Stimulated activated CD4-positive, alpha-beta T cell treated with anti-CD3 and anti-CD28 coated beads, Interleukin-15, amount 100 ng/mL, for 48 hours (primary cell): ENCODE measurements at regions not wholly inside any gene's neighbourhood (a gene's known extent, or its start where the extent isn't known, plus 50 kb on each side); places are given as distances from the start of the nearest gene placed in this dataset.
"Not testable (repeated sequence)": the region's sequence is repeated elsewhere in the genome, so short reads cannot be mapped to it uniquely, and the experiment has no call there.

ENCODE experiments used
- DNase-seq, 2 donors: peaks; one replicate each; pipeline ENCODE4 v3.0.0-alpha.2; 2020; ENCODE audit warnings: low read depth in 2 of 2

DNA sequence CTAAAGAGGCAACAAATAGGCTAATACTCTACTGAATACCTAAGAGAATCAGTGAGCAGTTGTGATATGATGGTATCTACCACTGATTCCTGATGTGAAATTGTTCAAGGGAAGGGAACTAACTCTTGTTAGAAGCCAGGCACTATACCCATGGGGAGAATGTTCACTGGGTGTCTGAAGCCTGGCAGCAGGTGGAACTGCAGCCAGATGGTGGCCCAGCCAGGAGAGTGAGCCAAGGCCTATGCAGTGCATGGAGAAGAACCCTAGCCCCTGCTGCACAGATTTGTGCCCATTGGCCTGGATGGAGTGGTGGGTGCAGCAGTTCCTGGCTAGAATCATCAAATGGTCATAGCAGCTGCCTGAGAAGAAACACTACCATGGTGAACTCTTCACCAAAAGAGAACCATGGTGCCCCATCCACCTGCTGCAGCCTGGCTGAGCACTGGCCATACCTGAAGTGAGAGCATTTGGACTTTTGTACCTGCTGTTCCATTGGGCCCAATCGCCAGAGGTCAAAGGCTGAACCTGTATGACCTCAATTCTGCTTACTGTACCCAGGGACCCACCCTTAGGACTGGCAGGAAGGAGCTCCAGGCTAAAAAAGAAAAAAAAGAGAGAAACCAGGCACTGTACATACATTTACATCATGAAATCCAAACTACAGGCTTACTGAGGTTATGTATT, 118.8 kb upstream of the IVNS1ABP start:
- no peak for DNase-seq

DNA sequence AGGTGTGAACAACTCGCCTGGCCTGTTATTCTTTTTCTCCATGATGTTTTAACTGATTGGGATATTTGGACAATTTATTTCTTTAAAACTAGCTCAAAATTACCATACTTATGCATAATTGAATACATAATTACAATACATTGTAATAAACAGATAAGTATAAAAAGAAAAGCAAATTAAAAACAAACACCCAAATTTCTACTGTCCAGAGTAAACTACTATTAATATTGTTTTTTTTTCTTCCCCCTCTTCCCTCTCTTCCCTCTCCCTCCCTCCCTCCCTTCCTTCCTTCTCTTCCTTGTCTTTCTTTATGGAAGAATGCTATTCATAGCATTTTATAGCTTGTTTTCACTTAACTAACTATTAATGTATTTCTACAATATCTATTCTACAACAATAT, 117.7 kb upstream of the IVNS1ABP start:
- DNase-seq = no peak

GRCh38 chr1:185433667-185434066, 116.6 kb upstream of the IVNS1ABP start:
- no peak for DNase-seq

DNA sequence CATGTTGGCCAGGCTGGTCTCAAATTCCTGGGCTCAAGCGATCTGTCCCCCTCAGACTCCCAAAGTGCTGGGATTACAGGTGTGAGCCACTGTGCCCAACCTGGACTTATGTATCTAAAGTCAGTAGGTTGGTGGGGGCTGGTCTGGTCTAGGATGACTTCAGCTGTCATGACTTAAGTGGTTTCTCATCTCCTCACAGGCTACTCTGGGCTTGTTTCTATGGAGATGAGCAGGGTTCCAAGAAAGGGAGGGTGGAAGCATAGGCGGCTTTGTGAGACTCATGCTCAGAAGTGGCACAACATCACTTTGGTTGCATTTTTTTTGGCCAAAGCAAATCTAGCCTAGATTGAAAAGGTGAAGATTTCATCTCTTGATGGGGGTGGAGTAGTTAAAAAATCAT, 115.9 kb upstream of the IVNS1ABP start:
- DNase-seq = no peak

- DNase-seq = no peak
These were observed 114.6 kb upstream of the IVNS1ABP start for GRCh38 chr1:185431612-185432011.

- not testable (repeated sequence) for DNase-seq
These were observed 112.6 kb upstream of the IVNS1ABP start for GRCh38 chr1:185429668-185430067.

DNA sequence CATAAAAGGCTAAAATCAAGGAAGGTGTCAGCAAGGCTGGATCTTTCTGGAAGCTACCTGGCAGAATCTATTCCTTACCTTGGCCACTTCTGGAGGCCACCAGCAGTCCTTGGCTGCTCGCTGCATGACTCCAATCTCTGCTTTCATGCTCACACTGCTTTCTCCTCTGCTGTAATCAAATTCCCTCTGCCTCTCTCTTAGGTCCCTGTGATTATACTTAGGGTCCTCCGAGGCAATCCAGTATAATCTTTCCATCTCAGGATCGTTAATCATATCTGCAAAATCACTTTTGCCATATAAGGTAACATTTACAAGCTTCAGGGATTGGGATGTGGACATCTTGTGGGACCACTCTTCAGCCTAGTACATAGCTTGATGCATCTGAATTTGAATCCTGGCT, 110.7 kb upstream of the IVNS1ABP start:
- DNase-seq = no peak

DNA sequence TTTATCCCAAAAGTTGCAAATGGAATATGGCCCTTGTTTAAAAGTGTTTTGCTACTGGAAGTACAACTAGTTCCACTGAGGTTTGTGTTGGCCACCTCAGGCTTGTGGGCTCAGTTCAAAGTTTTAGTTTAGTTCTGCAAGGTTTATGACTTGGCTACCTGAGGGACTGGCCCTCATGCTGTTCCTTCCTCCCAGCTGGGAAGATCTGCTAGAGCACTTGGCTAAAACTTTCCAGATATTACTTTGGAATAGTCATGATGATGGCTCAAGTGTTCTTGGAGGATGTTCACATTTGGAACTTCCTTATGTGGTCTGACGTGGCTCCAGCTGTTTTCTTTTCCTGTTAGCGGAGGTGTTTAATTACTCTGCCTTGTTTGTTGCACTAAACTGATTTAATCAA, 110.2 kb upstream of the IVNS1ABP start:
- no peak for DNase-seq

- no peak for DNase-seq
These were observed 109.8 kb upstream of the IVNS1ABP start for GRCh38 chr1:185426848-185427247.

DNA sequence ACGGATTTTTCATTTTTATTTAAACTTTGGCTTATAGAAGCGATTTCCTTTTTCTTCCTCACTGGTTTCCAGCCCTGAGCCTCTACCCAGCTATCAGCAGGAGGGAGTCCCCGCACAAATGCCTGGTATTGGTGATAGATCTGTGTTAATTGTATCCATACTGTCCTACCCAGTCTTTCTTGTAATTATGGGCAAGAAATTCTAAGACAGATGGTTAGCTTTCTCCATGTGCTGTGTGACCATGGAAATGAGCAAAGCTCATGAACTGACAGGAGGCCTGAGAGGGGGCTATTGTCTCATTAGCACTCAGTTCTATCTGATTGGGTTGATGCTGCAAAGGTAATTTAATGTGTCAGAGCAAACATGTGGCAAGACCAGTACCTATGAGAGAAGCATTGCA, 108.1 kb upstream of the IVNS1ABP start:
- DNase-seq = no peak

DNA sequence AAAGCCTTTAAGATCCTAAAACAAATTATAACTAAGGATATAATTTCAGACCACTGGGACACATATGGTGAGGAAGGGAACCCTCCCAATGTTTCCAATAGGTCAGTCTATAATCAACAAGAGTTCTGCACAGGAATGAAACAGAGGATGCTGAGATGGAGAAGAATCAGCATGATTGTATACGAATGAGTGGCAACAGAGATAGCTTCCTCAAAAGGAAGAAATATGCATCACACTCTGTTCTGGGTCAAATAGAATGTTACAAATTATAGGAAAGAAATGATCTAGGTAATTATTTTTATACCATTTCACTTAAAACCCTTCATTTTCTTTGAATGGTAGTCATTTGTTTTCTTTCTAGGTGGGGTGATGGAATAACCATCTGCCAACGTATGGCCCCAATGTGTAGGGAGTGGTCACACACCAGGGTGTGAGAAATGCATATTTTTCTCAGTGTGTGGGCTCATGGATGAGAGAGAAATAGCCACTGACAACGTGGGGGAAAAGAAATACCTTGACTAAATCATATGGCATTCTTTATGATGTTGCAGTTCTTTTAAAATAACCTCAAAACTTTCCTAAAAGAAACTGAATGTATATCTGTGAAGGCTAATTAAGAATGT, 104.6 kb upstream of the IVNS1ABP start:
- no peak for DNase-seq

DNA sequence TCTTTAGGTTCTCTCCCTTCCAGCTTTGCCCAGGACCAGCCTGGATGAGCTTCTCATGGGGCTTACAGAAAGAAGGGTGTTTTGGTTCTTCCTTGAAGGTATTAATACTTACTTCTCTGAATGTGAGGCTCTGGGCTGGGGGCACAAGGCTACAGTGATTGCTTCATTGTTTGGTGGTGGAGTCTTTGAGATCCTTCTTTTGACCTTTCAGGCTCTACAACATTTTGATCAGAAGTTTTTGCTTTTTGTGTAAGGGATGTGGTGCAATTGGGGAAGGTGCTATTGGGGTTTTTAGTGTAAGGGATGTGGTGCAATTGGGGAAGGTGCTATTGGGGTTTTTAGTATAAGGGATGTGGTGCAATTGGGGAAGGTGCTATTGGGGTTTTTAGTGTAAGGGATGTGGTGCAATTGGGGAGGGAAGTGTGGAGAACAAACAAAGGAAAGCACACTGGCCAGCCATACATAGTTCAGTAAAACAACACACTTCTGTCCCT, 103.6 kb upstream of the IVNS1ABP start:
- no peak for DNase-seq

- DNase-seq = no peak
These were observed 102.7 kb upstream of the IVNS1ABP start for GRCh38 chr1:185419718-185420117.

DNA sequence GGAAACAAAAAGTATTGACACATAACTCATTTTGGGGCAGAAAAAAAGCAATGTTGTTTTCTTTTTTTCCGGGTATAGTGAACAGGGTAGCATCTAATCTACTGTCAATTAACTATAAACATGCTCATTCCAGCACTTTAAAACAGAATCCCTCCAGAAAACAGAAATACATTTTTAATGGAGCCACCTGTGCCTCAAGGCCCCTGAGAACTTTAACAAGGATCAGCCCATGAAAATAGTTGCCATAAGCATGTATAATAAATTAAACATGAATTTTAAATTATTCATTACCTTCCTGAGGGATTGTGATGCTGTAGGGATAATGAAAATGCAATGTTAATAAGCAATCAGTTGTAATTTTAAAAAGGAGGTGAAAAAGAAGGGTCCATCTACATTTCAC, 101.4 kb upstream of the IVNS1ABP start:
- DNase-seq = no peak

DNA sequence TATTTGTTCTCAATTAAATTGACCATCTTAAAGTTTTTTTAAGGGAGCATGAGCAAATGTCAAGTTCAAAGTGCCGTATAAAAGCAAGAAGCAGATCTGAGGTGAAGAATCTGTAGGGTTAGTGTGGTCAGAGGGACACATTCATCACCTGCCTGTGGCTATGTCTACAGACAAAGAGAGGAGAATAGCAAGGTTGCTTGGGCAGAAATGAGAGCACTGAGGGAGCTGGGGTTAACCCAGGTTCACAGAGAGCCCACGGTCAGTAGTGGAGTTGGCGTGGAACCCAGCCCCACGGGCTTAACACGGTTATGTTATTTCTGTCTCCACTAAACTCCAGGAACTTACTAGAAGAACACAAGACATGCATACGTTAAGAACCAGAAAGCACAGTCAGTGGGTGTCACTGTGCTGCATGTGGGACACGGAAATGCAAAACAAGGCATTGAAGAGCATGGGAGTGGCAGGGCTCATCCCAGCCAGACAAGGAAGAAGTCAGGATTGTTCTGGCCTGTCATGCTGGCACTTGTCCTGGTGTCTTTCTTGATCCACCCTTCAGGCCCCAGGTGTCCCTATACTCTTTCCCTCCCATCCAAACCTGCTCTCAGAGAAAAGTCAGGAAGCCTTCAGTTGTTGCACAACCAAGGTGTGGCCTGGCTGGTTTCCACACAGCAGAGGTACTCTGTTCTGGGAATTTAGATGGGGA, 95.5 kb upstream of the IVNS1ABP start:
- no peak for DNase-seq

GRCh38 chr1:185409763-185410528, 92.9 kb upstream of the IVNS1ABP start:
- DNase-seq = no peak

DNA sequence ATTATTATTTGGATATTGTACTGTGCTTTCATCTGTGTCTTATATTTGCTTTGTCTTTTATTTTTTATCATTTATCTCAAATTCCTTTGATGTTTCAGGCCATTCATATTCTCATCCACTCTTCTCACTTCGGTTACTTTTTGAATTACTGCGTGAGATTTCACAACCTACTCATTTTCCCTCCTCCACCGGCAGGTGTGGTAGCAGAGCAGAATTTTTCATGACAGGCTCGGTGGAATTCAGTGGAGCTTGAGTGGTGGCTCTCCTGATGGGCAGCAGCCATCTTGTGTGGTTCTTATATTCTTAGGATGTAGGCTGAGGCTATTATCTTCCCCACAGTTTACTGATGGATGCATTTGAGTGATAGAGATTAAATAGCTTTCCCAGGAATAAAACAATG, 92.3 kb upstream of the IVNS1ABP start:
- no peak for DNase-seq

DNA sequence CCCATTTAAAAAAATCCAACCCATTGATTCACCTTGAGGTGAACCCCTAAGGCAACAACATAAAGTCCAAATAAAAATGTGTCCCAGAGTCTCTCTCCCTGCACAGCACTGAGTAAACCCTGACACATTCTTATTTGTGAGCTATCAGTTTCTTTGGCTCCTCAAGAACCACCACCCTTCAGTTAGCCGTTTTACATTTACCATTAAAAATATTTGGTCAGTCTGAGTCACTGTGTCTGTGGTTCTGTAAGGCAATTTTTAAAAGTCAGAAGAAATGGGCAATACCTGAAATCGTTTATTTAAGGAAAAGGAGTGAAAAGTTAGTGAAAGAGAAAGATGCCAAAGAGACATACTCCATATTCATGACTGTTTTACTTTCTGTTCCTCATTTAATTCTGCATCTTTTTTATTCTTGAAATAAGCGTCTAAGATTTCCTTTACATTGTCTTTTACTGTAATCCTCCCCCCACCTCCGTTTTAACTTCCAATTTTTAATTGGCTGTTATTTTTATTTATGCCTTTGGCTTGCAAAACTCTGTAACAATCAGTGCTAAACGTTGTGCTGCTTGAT, 91.7 kb upstream of the IVNS1ABP start:
- DNase-seq = no peak

DNA sequence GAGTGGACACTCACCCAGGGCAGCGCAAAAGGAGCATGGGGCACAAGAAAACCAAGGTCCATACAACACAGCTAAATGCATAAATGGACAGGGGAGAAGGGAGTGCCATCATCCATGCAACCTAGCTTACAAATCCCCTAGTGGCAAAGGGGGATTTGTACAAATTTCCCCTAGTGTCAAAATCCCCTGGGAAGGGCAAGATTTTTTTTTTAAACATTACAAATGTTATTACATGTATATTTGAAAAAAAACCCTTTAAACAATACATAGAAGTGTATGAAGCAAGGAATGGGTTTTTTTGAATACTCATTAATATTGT, 89.6 kb upstream of the IVNS1ABP start:
- no peak for DNase-seq

DNA sequence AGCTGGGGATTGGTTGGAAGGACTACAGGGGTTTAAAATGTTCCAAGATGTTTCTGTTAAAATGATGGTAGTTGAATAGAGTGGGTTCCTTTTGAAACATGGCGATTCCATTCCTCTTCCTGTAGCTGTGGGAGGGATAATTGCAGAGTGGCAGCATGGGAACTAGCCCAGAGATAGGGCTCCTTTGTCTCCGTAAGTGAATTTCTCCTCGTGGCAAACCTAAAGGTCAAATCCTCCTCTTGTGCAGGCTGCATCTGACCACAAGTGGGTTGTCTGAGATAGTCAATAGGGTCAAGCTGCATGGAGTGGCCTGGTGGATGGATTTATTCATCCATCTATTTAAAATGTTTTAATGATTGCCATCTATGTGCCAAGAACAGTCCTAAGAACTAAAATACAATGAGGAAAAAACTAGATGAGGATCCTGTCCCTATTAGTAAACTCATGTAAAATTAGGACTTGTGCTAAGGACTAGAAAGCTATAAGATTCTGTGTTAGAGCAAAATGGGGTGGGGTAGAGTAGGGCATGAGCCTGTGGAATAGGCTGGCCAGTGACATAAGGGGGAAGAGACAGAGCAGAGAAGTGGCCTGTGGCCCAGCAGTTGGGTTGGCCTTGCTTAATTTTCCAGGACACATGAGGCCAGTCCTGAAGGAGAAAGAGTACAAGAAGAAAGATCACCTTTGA, 89.1 kb upstream of the IVNS1ABP start:
- DNase-seq = no peak

DNA sequence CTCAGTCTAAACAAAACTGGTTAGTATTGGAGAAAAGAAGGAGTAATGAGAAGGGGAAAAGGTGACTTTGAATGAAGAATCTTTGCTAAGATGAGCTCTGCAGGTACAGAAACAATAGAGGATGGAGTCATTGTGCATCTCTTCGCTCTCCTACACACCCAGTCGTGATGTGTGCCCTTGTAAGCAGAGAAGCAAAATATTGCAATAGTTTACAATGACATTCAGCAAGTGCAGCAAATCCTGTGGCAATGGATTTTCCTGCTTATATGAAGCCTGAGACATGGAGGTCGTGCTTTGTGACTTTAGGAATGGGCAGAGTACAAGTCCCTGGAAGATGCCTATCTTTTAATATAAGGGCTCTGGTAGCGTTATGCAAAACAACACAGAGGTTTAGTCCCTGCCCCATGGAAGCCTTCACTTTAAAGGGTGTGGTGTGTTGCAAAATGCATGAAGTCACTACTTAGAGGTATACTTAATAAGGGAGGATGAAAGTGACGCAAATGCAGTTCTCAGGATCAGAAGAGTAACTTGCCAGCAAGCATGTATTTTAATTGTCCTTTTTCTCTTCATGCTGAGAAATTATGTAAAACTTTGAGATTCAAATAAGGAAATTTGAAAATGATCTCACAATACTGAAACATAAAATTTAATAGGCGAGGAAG, 88.0 kb upstream of the IVNS1ABP start:
- DNase-seq = no peak
